ENCODE measurements at regions not wholly inside any gene's neighbourhood (a gene's known extent, or its start where the extent isn't known, plus 50 kb on each side); places are given as distances from the start of the nearest gene placed in this dataset.

GRCh38 chr22:22143448-22143847 is 101.1 kb upstream of the VPREB1 start:
- Mint-ChIP-seq H3K4me1 (ENCODE audit: insufficient read depth, unreplicated experiment) (no peaks in the 10 kb centered on the region), H3K36me3 (ENCODE audit: insufficient read depth, unreplicated experiment) (no peaks in the 10 kb centered on the region), H3K27ac (ENCODE audit: low read depth, unreplicated experiment) (no peak overlapping the region), H3K4me3 (ENCODE audit: unreplicated experiment) (no peak overlapping the region), H3K9me3 (ENCODE audit: unreplicated experiment) (no peaks in the 10 kb centered on the region), H3K27me3 (ENCODE audit: insufficient read depth, unreplicated experiment) (peaks cover 48% of the 10 kb centered on the region)
- no peak for DNase-seq (ENCODE audit: unreplicated experiment)
- CTCF ChIA-PET: interaction anchor here (1.2 to 1.3 kb wide), 2 partner anchors 16 to 33 kb away, joined by 4 to 7 read pairs; no protein-coding TSS in a partner anchor
- no TSS peak for BruUV-seq (replicated peaks)
- no peak for TF ChIP-seq CTCF (IDR thresholded peaks at IDR 0.05; ENCODE audit: unreplicated experiment)
- intact Hi-C loops (cut with micrococcal nuclease): no loop called here
- POLR2A ChIA-PET: interaction anchor here (1.1 kb wide), 1 partner anchor 32 kb away, joined by 3 read pairs; no protein-coding TSS in a partner anchor

- intact Hi-C loops (cut with micrococcal nuclease): no loop called here
- no peaks in the 10 kb centered on the region for H3K36me3 Mint-ChIP-seq (ENCODE audit: insufficient read depth, unreplicated experiment)
- H3K4me3 Mint-ChIP-seq (ENCODE audit: unreplicated experiment): no peak overlapping the region
- no peaks in the 10 kb centered on the region for H3K4me1 Mint-ChIP-seq (ENCODE audit: insufficient read depth, unreplicated experiment)
- no peak for DNase-seq (ENCODE audit: unreplicated experiment)
- CTCF ChIA-PET: interaction anchor here (1.3 kb wide), 1 partner anchor 32 kb away, joined by 7 read pairs; no protein-coding TSS in a partner anchor
- BruUV-seq (replicated peaks): no TSS peak
- POLR2A ChIA-PET: interaction anchor here (0.8 to 1.1 kb wide), 2 partner anchors 32 to 205 kb away, joined by 3 read pairs; no protein-coding TSS in a partner anchor
- no peak overlapping the region for H3K27ac Mint-ChIP-seq (ENCODE audit: low read depth, unreplicated experiment)
- no peak for TF ChIP-seq CTCF (IDR thresholded peaks at IDR 0.05; ENCODE audit: unreplicated experiment)
- H3K27me3 Mint-ChIP-seq (ENCODE audit: insufficient read depth, unreplicated experiment): peaks cover 40% of the 10 kb centered on the region
- H3K9me3 Mint-ChIP-seq (ENCODE audit: unreplicated experiment): no peaks in the 10 kb centered on the region
Observed at GRCh38 chr22:22142661-22143060, 101.9 kb upstream of the VPREB1 start.

GRCh38 chr22:22141771-22142591 is 102.6 kb upstream of the VPREB1 start:
- Mint-ChIP-seq H3K27me3 (ENCODE audit: insufficient read depth, unreplicated experiment) (peaks cover 33% of the 10 kb centered on the region), H3K36me3 (ENCODE audit: insufficient read depth, unreplicated experiment) (no peaks in the 10 kb centered on the region), H3K9me3 (ENCODE audit: unreplicated experiment) (no peaks in the 10 kb centered on the region), H3K27ac (ENCODE audit: low read depth, unreplicated experiment) (no peak overlapping the region), H3K4me1 (ENCODE audit: insufficient read depth, unreplicated experiment) (no peaks in the 10 kb centered on the region), H3K4me3 (ENCODE audit: unreplicated experiment) (no peak overlapping the region)
- no peak for DNase-seq (ENCODE audit: unreplicated experiment)
- intact Hi-C loops (cut with micrococcal nuclease): no loop called here
- CTCF ChIA-PET: interaction anchor here (0.5 kb wide), 1 partner anchor 11 kb away, joined by 3 read pairs; no protein-coding TSS in a partner anchor
- no TSS peak for BruUV-seq (replicated peaks)
- TF ChIP-seq CTCF (IDR thresholded peaks at IDR 0.05; ENCODE audit: unreplicated experiment): no peak
- POLR2A ChIA-PET: interaction anchor here (0.8 kb wide), 1 partner anchor 204 kb away, joined by 3 read pairs; no protein-coding TSS in a partner anchor

GRCh38 chr22:22141031-22141430 is 103.6 kb upstream of the VPREB1 start:
- CTCF ChIA-PET: no interaction called here
- H3K27ac Mint-ChIP-seq (ENCODE audit: low read depth, unreplicated experiment): no peak overlapping the region
- no peaks in the 10 kb centered on the region for H3K9me3 Mint-ChIP-seq (ENCODE audit: unreplicated experiment)

More at GRCh38 chr22:22141031-22141430, 103.6 kb upstream of the VPREB1 start:
- Mint-ChIP-seq H3K4me1 (ENCODE audit: insufficient read depth, unreplicated experiment) (no peaks in the 10 kb centered on the region), H3K4me3 (ENCODE audit: unreplicated experiment) (no peak overlapping the region), H3K27me3 (ENCODE audit: insufficient read depth, unreplicated experiment) (peaks cover 25% of the 10 kb centered on the region), H3K36me3 (ENCODE audit: insufficient read depth, unreplicated experiment) (no peaks in the 10 kb centered on the region)
- BruUV-seq (replicated peaks): no TSS peak
- POLR2A ChIA-PET: no interaction called here
- TF ChIP-seq CTCF (IDR thresholded peaks at IDR 0.05; ENCODE audit: unreplicated experiment): no peak
- intact Hi-C loops (cut with micrococcal nuclease): no loop called here
- DNase-seq (ENCODE audit: unreplicated experiment): no peak

All from MCF 10A (cell line).